GM23338 (cell line): ENCODE measurements at regions not wholly inside any gene's neighbourhood (a gene's known extent, or its start where the extent isn't known, plus 50 kb on each side); places are given as distances from the start of the nearest gene placed in this dataset.

ENCODE experiments used
- CTCF ChIP-seq, 2 experiments: fragments of 200-600 bp in 1 of 2; sonication (generic) in 1 of 2; conservative IDR thresholded peaks; 2 replicates each; pipeline versions ENCODE4 v1.5.1 to v1.6.1; 2016 to 2017; ENCODE audit warnings: antibody characterized with exemption in 2 of 2, low read depth in 2 of 2, mild to moderate bottlenecking in 2 of 2, moderate library complexity in 1 of 2
- EZH2 ChIP-seq: fragments of 200-600 bp; sonication (generic); IDR thresholded peaks from one replicate; pipeline ENCODE4 v1.8.0; 2017; ENCODE audit warnings: antibody characterized with exemption, mild to moderate bottlenecking, low read depth; ENCODE audit not compliant: unreplicated experiment
- EZH2phosphoT487 ChIP-seq: fragments of 200-600 bp; sonication (generic); IDR thresholded peaks from one replicate; pipeline ENCODE4 v1.8.1; 2018; ENCODE audit warnings: antibody characterized with exemption; ENCODE audit not compliant: unreplicated experiment
- POLR2AphosphoS5 ChIP-seq: IDR thresholded peaks from 2 replicates; pipeline ENCODE4 v1.6.1; 2016; ENCODE audit warnings: antibody characterized with exemption, low read depth

- TF ChIP-seq CTCF (conservative IDR thresholded peaks at IDR 0.05; ENCODE audit: low read depth in 2 of 2) = no peak
- TF ChIP-seq EZH2phosphoT487 = no peak
- no peak for TF ChIP-seq POLR2AphosphoS5
- no peak for TF ChIP-seq EZH2
Measured at GRCh38 chr7:104045183-104045582, 55.7 kb upstream of the RELN start.
